GM18505 (cell line): ENCODE measurements at regions not wholly inside any gene's neighbourhood (a gene's known extent, or its start where the extent isn't known, plus 50 kb on each side); places are given as distances from the start of the nearest gene placed in this dataset.

Source experiments
- ATAC-seq: cut with Tn5 transposase; IDR thresholded peaks from one replicate; pipeline ENCODE4 v1.9.1; 2021; ENCODE audit not compliant: unreplicated experiment
- POLR2A ChIP-seq: IDR thresholded peaks from 4 replicates; pipeline ENCODE4 v1.6.1; 2011; ENCODE audit warnings: borderline replicate concordance; ENCODE audit not compliant: insufficient read depth, insufficient read length; ENCODE audit errors: extremely low read depth

- no peak for TF ChIP-seq POLR2A
- no peak for ATAC-seq
Measured at GRCh38 chr10:85151506-85151905, 823.1 kb downstream of the CCSER2 start.

- no peak for TF ChIP-seq POLR2A
Measured at GRCh38 chr10:85152496-85152895, 824.1 kb downstream of the CCSER2 start.

GRCh38 chr10:85152911-85153310 is 824.5 kb downstream of the CCSER2 start:
- no peak for ATAC-seq
- no peak for TF ChIP-seq POLR2A

More at GRCh38 chr10:85152496-85152895, 824.1 kb downstream of the CCSER2 start:
- no peak for ATAC-seq

GRCh38 chr10:85157206-85157605 is 828.8 kb downstream of the CCSER2 start:
- TF ChIP-seq POLR2A, result no peak
- no peak for ATAC-seq

GRCh38 chr10:85168243-85168642 is 839.9 kb downstream of the CCSER2 start:
- no peak for ATAC-seq

GRCh38 chr10:85170026-85170425 is 841.6 kb downstream of the CCSER2 start:
- ATAC-seq, result no peak
- TF ChIP-seq POLR2A, result no peak

More at GRCh38 chr10:85168243-85168642, 839.9 kb downstream of the CCSER2 start:
- TF ChIP-seq POLR2A, result no peak

- ATAC-seq, result no peak
- TF ChIP-seq POLR2A, result no peak
Measured at GRCh38 chr10:85175635-85176034, 847.2 kb downstream of the CCSER2 start.

GRCh38 chr10:85177767-85178166 is 849.4 kb downstream of the CCSER2 start:
- ATAC-seq, result no peak
- TF ChIP-seq POLR2A, result no peak

GRCh38 chr10:85187047-85187446 is 858.7 kb downstream of the CCSER2 start:
- TF ChIP-seq POLR2A, result no peak
- no peak for ATAC-seq

GRCh38 chr10:85188770-85189484 is 860.5 kb downstream of the CCSER2 start:
- TF ChIP-seq POLR2A, result no peak
- ATAC-seq, result no peak

- no peak for TF ChIP-seq POLR2A
- ATAC-seq, result no peak
Measured at GRCh38 chr10:85193796-85194195, 865.4 kb downstream of the CCSER2 start.

- no peak for ATAC-seq
Measured at GRCh38 chr10:85194706-85195105, 866.3 kb downstream of the CCSER2 start.

GRCh38 chr10:85195596-85195995 is 867.2 kb downstream of the CCSER2 start:
- no peak for ATAC-seq
- TF ChIP-seq POLR2A, result no peak

More at GRCh38 chr10:85194706-85195105, 866.3 kb downstream of the CCSER2 start:
- no peak for TF ChIP-seq POLR2A

- no peak for TF ChIP-seq POLR2A
- ATAC-seq, result no peak
Measured at GRCh38 chr10:85204814-85205213, 876.4 kb downstream of the CCSER2 start.
